T-helper 1 cell treated with Interleukin-12 subunit alpha and Interleukin-12 subunit beta and Interleukin-4 antibody, amounts not matched to agents 30 μg/mL and 1 μg/mL, for 36 hours (primary cell): ENCODE measurements at regions not wholly inside any gene's neighbourhood (a gene's known extent, or its start where the extent isn't known, plus 50 kb on each side); places are given as distances from the start of the nearest gene placed in this dataset.

Source experiments
- H3K27ac Mint-ChIP-seq: one replicate; pipeline ENCODE4 v1.8.0; 2021; ENCODE audit warnings: mild to moderate bottlenecking, mixed read lengths
- H3K27me3 Mint-ChIP-seq: one replicate; pipeline ENCODE4 v1.8.0; 2021; ENCODE audit warnings: low read depth, mixed read lengths
- H3K36me3 Mint-ChIP-seq: one replicate; pipeline ENCODE4 v1.8.0; 2021; ENCODE audit warnings: low read depth, mixed read lengths
- H3K4me1 Mint-ChIP-seq: one replicate; pipeline ENCODE4 v1.8.0; 2021; ENCODE audit warnings: low read depth, mixed read lengths
- H3K4me3 Mint-ChIP-seq: one replicate; pipeline ENCODE4 v1.8.0; 2021; ENCODE audit warnings: mild to moderate bottlenecking, moderate library complexity, mixed read lengths
- H3K9me3 Mint-ChIP-seq: one replicate; pipeline ENCODE4 v1.8.0; 2021; ENCODE audit warnings: mixed read lengths

- Mint-ChIP-seq H3K27ac (no peak overlapping the region), H3K36me3 (no peaks in the 10 kb centered on the region), H3K4me1 (no peaks in the 10 kb centered on the region)
These were observed 764.0 kb upstream of the LRRN3 start for GRCh38 chr7:110326966-110327365.

GRCh38 chr7:110336423-110336822, 754.5 kb upstream of the LRRN3 start:
- Mint-ChIP-seq H3K4me1 (no peaks in the 10 kb centered on the region), H3K27me3 (no peaks in the 10 kb centered on the region), H3K4me3 (no peak overlapping the region), H3K36me3 (no peaks in the 10 kb centered on the region), H3K9me3 (peaks cover 8% of the 10 kb centered on the region), H3K27ac (no peak overlapping the region)

More at GRCh38 chr7:110326966-110327365, 764.0 kb upstream of the LRRN3 start:
- no peaks in the 10 kb centered on the region for H3K27me3 Mint-ChIP-seq
- no peak overlapping the region for H3K4me3 Mint-ChIP-seq
- no peaks in the 10 kb centered on the region for H3K9me3 Mint-ChIP-seq

- no peak overlapping the region for H3K27ac Mint-ChIP-seq
- no peaks in the 10 kb centered on the region for H3K4me1 Mint-ChIP-seq
- peaks cover 8% of the 10 kb centered on the region for H3K9me3 Mint-ChIP-seq
- H3K36me3 Mint-ChIP-seq, result no peaks in the 10 kb centered on the region
- no peak overlapping the region for H3K4me3 Mint-ChIP-seq
- no peaks in the 10 kb centered on the region for H3K27me3 Mint-ChIP-seq
These were observed 753.3 kb upstream of the LRRN3 start for GRCh38 chr7:110337646-110338045.

GRCh38 chr7:110347081-110347480, 743.8 kb upstream of the LRRN3 start:
- H3K27ac Mint-ChIP-seq, result no peak overlapping the region
- no peaks in the 10 kb centered on the region for H3K9me3 Mint-ChIP-seq
- H3K4me3 Mint-ChIP-seq, result no peak overlapping the region
- H3K4me1 Mint-ChIP-seq, result no peaks in the 10 kb centered on the region
- no peaks in the 10 kb centered on the region for H3K36me3 Mint-ChIP-seq
- no peaks in the 10 kb centered on the region for H3K27me3 Mint-ChIP-seq

- H3K4me3 Mint-ChIP-seq, result no peak overlapping the region
- H3K9me3 Mint-ChIP-seq, result peaks cover 7% of the 10 kb centered on the region
- no peaks in the 10 kb centered on the region for H3K27me3 Mint-ChIP-seq
- H3K4me1 Mint-ChIP-seq, result no peaks in the 10 kb centered on the region
- no peaks in the 10 kb centered on the region for H3K36me3 Mint-ChIP-seq
- no peak overlapping the region for H3K27ac Mint-ChIP-seq
These were observed 734.5 kb upstream of the LRRN3 start for GRCh38 chr7:110356438-110356837.

- Mint-ChIP-seq H3K4me1 (no peaks in the 10 kb centered on the region), H3K36me3 (no peaks in the 10 kb centered on the region), H3K27ac (no peak overlapping the region), H3K27me3 (no peaks in the 10 kb centered on the region), H3K9me3 (no peaks in the 10 kb centered on the region), H3K4me3 (no peak overlapping the region)
These were observed 732.9 kb upstream of the LRRN3 start for GRCh38 chr7:110358028-110358427.

- Mint-ChIP-seq H3K27me3 (no peaks in the 10 kb centered on the region), H3K27ac (no peak overlapping the region), H3K36me3 (no peaks in the 10 kb centered on the region), H3K9me3 (no peaks in the 10 kb centered on the region), H3K4me1 (no peaks in the 10 kb centered on the region), H3K4me3 (no peak overlapping the region)
These were observed 719.2 kb upstream of the LRRN3 start for GRCh38 chr7:110371709-110372108.

- no peaks in the 10 kb centered on the region for H3K9me3 Mint-ChIP-seq
These were observed 718.2 kb upstream of the LRRN3 start for GRCh38 chr7:110372685-110373084.

GRCh38 chr7:110373416-110373815, 717.5 kb upstream of the LRRN3 start:
- Mint-ChIP-seq H3K27me3 (no peaks in the 10 kb centered on the region), H3K27ac (no peak overlapping the region), H3K4me1 (no peaks in the 10 kb centered on the region), H3K4me3 (no peak overlapping the region), H3K9me3 (no peaks in the 10 kb centered on the region), H3K36me3 (no peaks in the 10 kb centered on the region)

More at GRCh38 chr7:110372685-110373084, 718.2 kb upstream of the LRRN3 start:
- Mint-ChIP-seq H3K4me1 (no peaks in the 10 kb centered on the region), H3K27ac (no peak overlapping the region), H3K4me3 (no peak overlapping the region), H3K36me3 (no peaks in the 10 kb centered on the region), H3K27me3 (no peaks in the 10 kb centered on the region)

- Mint-ChIP-seq H3K9me3 (no peaks in the 10 kb centered on the region), H3K36me3 (no peaks in the 10 kb centered on the region), H3K27me3 (no peaks in the 10 kb centered on the region), H3K4me3 (no peak overlapping the region), H3K27ac (no peak overlapping the region), H3K4me1 (no peaks in the 10 kb centered on the region)
These were observed 717.1 kb upstream of the LRRN3 start for GRCh38 chr7:110373859-110374258.

GRCh38 chr7:110375068-110375467, 715.9 kb upstream of the LRRN3 start:
- no peaks in the 10 kb centered on the region for H3K36me3 Mint-ChIP-seq
- no peaks in the 10 kb centered on the region for H3K9me3 Mint-ChIP-seq
- no peak overlapping the region for H3K27ac Mint-ChIP-seq
- no peaks in the 10 kb centered on the region for H3K27me3 Mint-ChIP-seq
- no peak overlapping the region for H3K4me3 Mint-ChIP-seq
- no peaks in the 10 kb centered on the region for H3K4me1 Mint-ChIP-seq

- H3K27ac Mint-ChIP-seq, result no peak overlapping the region
These were observed 708.2 kb upstream of the LRRN3 start for GRCh38 chr7:110382736-110383135.

GRCh38 chr7:110386006-110386405, 704.9 kb upstream of the LRRN3 start:
- no peak overlapping the region for H3K27ac Mint-ChIP-seq
- no peaks in the 10 kb centered on the region for H3K9me3 Mint-ChIP-seq
- H3K4me1 Mint-ChIP-seq, result no peaks in the 10 kb centered on the region

More at GRCh38 chr7:110382736-110383135, 708.2 kb upstream of the LRRN3 start:
- no peak overlapping the region for H3K4me3 Mint-ChIP-seq
- no peaks in the 10 kb centered on the region for H3K4me1 Mint-ChIP-seq
- no peaks in the 10 kb centered on the region for H3K9me3 Mint-ChIP-seq
- H3K27me3 Mint-ChIP-seq, result no peaks in the 10 kb centered on the region
- no peaks in the 10 kb centered on the region for H3K36me3 Mint-ChIP-seq

GRCh38 chr7:110386913-110387312, 704.0 kb upstream of the LRRN3 start:
- Mint-ChIP-seq H3K4me3 (no peak overlapping the region), H3K36me3 (no peaks in the 10 kb centered on the region), H3K27ac (no peak overlapping the region), H3K27me3 (no peaks in the 10 kb centered on the region), H3K4me1 (no peaks in the 10 kb centered on the region), H3K9me3 (no peaks in the 10 kb centered on the region)

More at GRCh38 chr7:110386006-110386405, 704.9 kb upstream of the LRRN3 start:
- Mint-ChIP-seq H3K27me3 (no peaks in the 10 kb centered on the region), H3K4me3 (no peak overlapping the region), H3K36me3 (no peaks in the 10 kb centered on the region)

- Mint-ChIP-seq H3K27me3 (no peaks in the 10 kb centered on the region), H3K4me3 (no peak overlapping the region), H3K9me3 (no peaks in the 10 kb centered on the region), H3K27ac (no peak overlapping the region), H3K36me3 (no peaks in the 10 kb centered on the region), H3K4me1 (no peaks in the 10 kb centered on the region)
These were observed 703.2 kb upstream of the LRRN3 start for GRCh38 chr7:110387689-110388088.

GRCh38 chr7:110388457-110388856, 702.5 kb upstream of the LRRN3 start:
- Mint-ChIP-seq H3K27me3 (no peaks in the 10 kb centered on the region), H3K9me3 (no peaks in the 10 kb centered on the region), H3K36me3 (no peaks in the 10 kb centered on the region), H3K4me1 (no peaks in the 10 kb centered on the region), H3K27ac (no peak overlapping the region), H3K4me3 (no peak overlapping the region)
